ENCODE measurements at regions not wholly inside any gene's neighbourhood (a gene's known extent, or its start where the extent isn't known, plus 50 kb on each side); places are given as distances from the start of the nearest gene placed in this dataset.
"Not testable (repeated sequence)": the region's sequence is repeated elsewhere in the genome, so short reads cannot be mapped to it uniquely, and the experiment has no call there.

DNA sequence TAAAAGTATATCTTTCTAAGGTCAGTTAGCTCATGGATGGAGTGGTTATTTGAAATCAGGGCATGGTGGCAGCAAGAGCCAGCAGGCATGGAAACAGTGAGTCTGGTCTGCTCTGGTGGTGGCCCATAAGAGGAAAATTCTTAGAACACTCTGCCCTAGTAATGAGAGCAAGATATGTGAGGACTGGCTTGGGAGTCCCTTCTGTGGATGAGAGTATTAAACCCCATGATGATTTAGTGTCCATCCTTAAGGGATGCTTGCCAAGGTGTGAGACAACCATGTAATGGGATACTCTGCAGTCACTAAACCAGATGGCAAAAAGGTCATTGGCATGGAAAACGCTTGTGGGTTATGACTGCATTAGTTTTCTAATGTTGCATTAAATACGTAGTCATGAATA lies 269.9 kb downstream of the BCL2L11 start:
- 93 to 100% methylated on average over 1 of the region's 2 CpGs for WGBS, 2 donors
- H3K9me3 ChIP-seq; intact Hi-C loops (cut with DNase I); H3K27me3 ChIP-seq; H3K4me1 ChIP-seq; H3K4me3 ChIP-seq; H3K27ac ChIP-seq; H3K36me3 ChIP-seq; DNase-seq: not testable (repeated sequence)

DNA sequence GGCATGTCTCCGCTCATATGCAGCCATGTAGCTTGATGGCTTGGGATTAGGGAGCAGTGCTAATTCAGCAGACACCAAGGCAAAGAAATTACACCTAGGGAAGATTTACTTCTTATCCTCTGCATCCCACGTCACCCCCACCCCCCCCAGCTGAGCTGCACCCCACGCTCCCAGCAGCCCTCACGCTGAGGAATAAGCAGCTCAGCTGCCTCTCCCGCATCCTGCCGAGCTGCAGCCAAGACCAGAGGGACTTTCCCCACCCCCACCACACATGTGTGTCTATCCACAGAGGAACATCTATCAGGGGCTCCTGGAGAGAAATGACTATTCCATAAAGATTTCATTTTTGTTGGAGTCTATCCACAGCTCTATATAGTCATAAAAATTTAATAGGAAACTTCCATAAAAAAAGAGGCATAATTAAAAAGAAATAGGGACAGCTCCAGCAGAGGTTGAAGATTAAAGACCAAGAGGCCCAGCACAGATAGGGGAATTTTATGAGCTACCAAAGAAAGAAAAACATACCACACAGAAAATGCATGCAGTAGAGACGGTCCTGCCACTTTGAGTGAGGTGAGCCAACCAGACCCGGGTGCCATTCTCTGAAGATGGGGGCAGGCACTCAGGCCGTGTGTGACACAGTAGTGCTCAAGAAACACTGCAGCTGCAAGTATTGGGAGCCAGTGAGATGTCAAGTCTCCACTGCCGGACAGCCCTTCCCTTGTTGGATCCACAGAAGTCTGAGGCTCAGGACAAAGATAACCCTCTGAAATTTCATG lies 274.8 kb downstream of the BCL2L11 start:
- H3K9me3 ChIP-seq; H3K27ac ChIP-seq; H3K4me3 ChIP-seq; H3K36me3 ChIP-seq; H3K27me3 ChIP-seq; H3K4me1 ChIP-seq; intact Hi-C loops (cut with DNase I): not testable (repeated sequence)
- WGBS, 2 donors, result 12 to 42% methylated on average over 6 of the region's 10 CpGs
- peak; percentile 64 for DNase-seq

- H3K9me3 ChIP-seq; H3K4me1 ChIP-seq; H3K4me3 ChIP-seq; H3K36me3 ChIP-seq; H3K27ac ChIP-seq; DNase-seq; H3K27me3 ChIP-seq; intact Hi-C loops (cut with DNase I): not testable (repeated sequence)
- WGBS, 2 donors, result 82 to 88% methylated on average over 3 of the region's 3 CpGs
These were observed 280.0 kb downstream of the BCL2L11 start for GRCh38 chr2:111400598-111401253.

DNA sequence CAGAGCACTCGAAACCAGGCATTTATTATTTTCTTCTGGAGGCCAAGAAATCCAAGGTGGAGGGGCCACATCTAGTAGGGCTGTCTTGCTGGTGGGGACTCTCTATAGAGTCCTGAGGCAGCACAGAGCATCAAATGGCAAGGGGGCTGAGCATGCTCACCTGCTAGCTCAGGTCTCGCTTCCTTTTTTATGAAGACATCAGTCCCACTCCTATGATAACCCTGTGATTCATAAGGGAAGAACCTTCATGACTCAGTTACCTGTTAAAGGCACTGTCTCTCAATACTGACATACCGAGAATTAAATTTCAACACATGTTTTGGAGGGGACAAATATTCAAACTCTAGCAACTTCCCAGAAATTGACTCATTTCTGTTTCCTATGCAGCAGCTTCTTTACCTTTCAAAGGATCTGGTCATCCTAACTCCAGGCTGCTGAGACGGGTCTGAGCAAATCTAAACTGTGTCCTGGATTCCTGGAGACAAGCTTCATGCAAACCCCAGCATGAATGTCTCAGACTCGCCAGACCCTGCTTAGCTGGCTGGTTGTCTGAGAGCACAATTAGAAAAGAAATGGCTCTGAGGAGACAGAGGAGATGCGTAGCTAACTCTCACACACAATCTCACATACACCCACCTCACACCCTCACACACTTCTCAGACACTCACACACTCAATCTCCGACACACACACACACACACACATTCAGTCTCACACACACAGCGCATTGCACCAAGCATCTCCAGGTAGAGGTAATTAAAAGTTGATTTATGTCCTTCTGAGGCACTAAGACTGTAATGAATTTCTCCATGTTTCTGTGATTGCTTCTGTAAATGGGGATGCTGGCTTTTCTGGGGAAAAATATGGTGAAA lies 280.8 kb downstream of the BCL2L11 start:
- H3K4me3 ChIP-seq; H3K9me3 ChIP-seq; H3K4me1 ChIP-seq; H3K36me3 ChIP-seq; intact Hi-C loops (cut with DNase I); H3K27me3 ChIP-seq; DNase-seq; H3K27ac ChIP-seq: not testable (repeated sequence)
- WGBS, 2 donors, result 94 to 95% methylated on average over 3 of the region's 8 CpGs

DNA sequence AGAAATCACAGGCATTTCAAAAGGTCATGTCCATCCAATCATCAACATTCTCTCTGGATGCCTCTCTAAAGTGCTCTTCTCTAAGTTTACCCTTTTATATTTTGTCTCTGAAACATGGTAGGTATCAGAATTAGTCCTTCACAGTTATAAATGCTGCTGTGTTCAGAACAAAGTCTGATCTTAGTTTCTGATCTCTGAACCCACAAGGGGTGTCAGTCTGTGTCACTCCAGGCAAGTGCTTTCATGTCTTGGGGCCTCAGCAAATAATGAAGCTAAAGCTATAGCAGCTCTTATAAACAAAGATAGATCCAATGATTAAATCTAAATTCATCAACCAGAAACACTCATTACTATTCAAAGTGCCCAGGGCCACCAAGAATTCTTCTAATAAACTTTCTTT lies 281.7 kb downstream of the BCL2L11 start:
- H3K27me3 ChIP-seq; H3K4me1 ChIP-seq; H3K36me3 ChIP-seq; H3K9me3 ChIP-seq; H3K4me3 ChIP-seq; DNase-seq; intact Hi-C loops (cut with DNase I); H3K27ac ChIP-seq: not testable (repeated sequence)

- intact Hi-C loops (cut with DNase I); DNase-seq; H3K36me3 ChIP-seq; H3K4me1 ChIP-seq; H3K27me3 ChIP-seq; H3K9me3 ChIP-seq; H3K27ac ChIP-seq; H3K4me3 ChIP-seq: not testable (repeated sequence)
- 44 to 72% methylated on average over 2 of the region's 2 CpGs for WGBS, 2 donors
These were observed 282.6 kb downstream of the BCL2L11 start for GRCh38 chr2:111403287-111403686.

DNA sequence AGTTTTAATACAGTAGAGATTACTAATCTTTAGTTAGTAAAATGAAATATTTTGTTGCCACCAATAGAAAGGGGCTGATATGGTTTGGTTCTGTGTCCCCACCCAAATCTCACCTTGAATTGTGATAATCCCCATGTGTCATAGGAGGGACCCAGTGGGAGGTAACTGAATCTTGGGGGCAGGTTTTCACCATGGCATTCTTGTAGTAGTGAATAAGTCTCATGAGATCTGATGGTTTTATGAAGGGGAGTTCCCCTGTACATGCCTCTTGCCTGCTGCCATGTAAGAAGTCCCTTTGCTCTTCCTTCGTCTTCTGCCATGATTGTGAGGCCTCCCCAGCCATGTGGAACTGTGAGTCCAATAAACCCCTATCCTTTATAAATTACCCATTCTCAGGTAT lies 285.9 kb downstream of the BCL2L11 start:
- intact Hi-C loops (cut with DNase I); DNase-seq; H3K9me3 ChIP-seq; H3K36me3 ChIP-seq; H3K27me3 ChIP-seq; H3K27ac ChIP-seq; H3K4me1 ChIP-seq; H3K4me3 ChIP-seq: not testable (repeated sequence)
- no CpG with 5 or more reads among the region's 1 CpG for WGBS, 2 donors

DNA sequence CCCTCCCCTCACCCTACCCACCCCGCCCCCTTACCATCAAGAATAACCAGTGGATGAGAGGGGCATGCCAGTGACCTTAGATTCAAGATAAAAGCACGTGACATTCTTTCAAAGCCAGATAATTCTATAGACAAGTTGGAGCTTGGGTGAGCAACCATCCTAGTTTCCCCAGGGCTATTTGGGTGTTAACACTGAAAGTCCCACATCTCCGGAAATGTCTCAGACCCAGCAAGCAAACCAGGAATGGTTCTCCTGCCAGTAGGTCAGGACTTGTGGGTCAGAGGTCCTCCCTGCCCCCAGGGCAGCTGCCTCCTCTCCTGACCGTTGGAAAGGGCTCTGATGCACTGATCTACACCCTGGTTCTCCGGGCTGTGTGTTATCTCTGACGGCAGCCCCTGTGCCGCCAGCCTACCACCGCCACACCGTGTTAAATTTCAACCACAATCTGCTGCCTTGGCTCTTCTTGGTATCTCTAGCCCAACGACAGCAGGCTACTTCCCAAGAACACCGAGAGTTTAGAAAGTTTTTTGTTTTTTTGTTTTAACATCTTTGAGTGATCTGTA lies 287.0 kb downstream of the BCL2L11 start:
- H3K9me3 ChIP-seq; H3K36me3 ChIP-seq; DNase-seq; H3K4me3 ChIP-seq; H3K4me1 ChIP-seq; H3K27me3 ChIP-seq; intact Hi-C loops (cut with DNase I); H3K27ac ChIP-seq: not testable (repeated sequence)
- 61 to 81% methylated on average over 1 of the region's 11 CpGs for WGBS, 2 donors

GRCh38 chr2:111410868-111411406 lies 290.2 kb downstream of the BCL2L11 start:
- DNase-seq; intact Hi-C loops (cut with DNase I); H3K27ac ChIP-seq; H3K36me3 ChIP-seq; H3K4me3 ChIP-seq; H3K27me3 ChIP-seq; H3K4me1 ChIP-seq; H3K9me3 ChIP-seq: not testable (repeated sequence)
- WGBS, 2 donors, result 89 to 97% methylated on average over 3 to 7 of the region's 10 CpGs

- H3K36me3 ChIP-seq, result not testable (repeated sequence)
- WGBS, 2 donors, result 68 to 93% methylated on average over 13 of the region's 18 CpGs
These were observed 291.4 kb downstream of the BCL2L11 start for GRCh38 chr2:111411867-111412681.

DNA sequence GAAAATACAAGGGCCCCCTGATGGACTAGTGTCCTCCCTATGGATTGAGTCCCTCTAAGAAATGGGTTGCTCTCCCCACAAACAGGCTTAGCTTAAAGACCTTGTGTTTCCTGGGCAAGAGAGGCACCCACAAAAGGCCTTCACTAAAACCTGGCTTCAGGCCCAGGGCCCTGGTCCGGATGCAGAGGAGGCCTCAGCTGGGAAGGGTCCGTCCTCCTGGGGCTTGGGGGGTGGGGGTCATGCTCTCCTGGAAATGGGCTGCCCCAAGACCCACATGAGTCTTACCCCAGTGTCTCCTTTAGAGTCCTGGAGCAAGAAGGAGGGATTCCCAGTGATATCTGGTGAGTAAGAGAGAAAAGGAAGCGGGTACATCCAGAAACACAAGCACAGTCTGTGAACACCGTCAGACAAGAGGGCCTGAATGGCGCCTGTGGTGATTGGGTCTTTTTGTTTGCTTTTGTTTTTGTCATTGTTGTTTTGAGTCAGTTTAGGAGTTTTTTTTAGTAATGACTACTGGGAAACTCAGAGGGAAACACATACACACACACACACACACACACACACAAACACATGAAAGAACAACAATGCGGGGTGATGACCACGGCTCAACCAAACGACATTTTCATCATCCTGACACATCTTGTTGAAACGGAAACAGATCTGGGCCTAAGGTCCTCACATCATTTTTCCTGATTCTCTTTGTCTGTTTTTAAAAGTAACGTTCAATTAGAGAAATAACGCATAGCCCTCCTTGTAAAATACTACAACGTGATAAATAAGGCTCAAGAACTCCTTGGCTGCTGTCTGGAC lies 292.3 kb downstream of the BCL2L11 start:
- not testable (repeated sequence) for H3K27ac ChIP-seq
- WGBS, 2 donors, result 87 to 88% methylated on average over 12 of the region's 12 CpGs

More at GRCh38 chr2:111411867-111412681, 291.4 kb downstream of the BCL2L11 start:
- H3K27ac ChIP-seq; H3K4me3 ChIP-seq; H3K9me3 ChIP-seq; H3K27me3 ChIP-seq; H3K4me1 ChIP-seq; intact Hi-C loops (cut with DNase I); DNase-seq: not testable (repeated sequence)

More for the DNA sequence above, 292.3 kb downstream of the BCL2L11 start:
- intact Hi-C loops (cut with DNase I); H3K36me3 ChIP-seq; DNase-seq; H3K9me3 ChIP-seq; H3K4me3 ChIP-seq; H3K27me3 ChIP-seq; H3K4me1 ChIP-seq: not testable (repeated sequence)

Measured in sigmoid colon (tissue), 6 donors.